ENCODE measurements at regions not wholly inside any gene's neighbourhood (a gene's known extent, or its start where the extent isn't known, plus 50 kb on each side); places are given as distances from the start of the nearest gene placed in this dataset.

DNA sequence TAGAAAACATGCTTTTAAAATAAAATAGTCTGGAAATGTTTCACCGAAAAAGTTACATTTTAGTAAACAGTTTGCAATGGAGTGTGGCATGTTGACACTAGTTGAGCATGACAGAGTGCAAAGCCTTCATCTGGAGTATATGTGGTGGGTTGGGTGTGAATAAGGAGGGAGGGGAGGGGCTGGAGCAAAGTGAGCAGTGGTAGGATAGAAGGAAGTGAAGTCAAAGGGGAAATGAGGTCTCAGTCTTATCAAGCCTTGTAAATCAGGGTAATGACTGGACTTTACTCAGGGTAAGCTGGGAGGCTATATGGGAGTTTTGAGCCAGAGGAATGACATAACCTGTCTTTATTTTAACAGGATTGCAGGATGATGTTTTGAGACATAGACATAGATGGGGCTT is 222.8 kb downstream of the PCDH20 start:
- Histone ChIP-seq H3K79me1 (ENCODE audit: low read depth, low read length) (no peaks in the 10 kb centered on the region), H3K4me1 (replicated peaks in 1 of 4; ENCODE audit: control insufficient read depth in 3 of 4, insufficient read depth in 4 of 4, low read length in 3 of 4) (no peaks in the 10 kb centered on the region), H2AFZ (ENCODE audit: low read length) (no peak overlapping the region), H4K91ac (replicated peaks; ENCODE audit: insufficient read length, low read length) (no peak overlapping the region), H2BK12ac (ENCODE audit: low read depth, low read length) (no peak overlapping the region), H3K27ac (ENCODE audit: low read depth, low read length) (no peak overlapping the region), H2AK5ac (ENCODE audit: low read depth, low read length) (no peak overlapping the region), H3K9me3 (ENCODE audit: insufficient read depth in 2 of 2, low read depth in 1 of 2, low read length in 1 of 2) (no peaks in the 10 kb centered on the region), H3K56ac (replicated peaks; ENCODE audit: insufficient read length, low read depth, low read length) (no peak overlapping the region), H4K20me1 (replicated peaks in 1 of 2; ENCODE audit: control insufficient read depth in 1 of 2, insufficient read depth in 2 of 2, low read length in 2 of 2) (no peaks in the 10 kb centered on the region), H3K4me2 (ENCODE audit: insufficient read depth in 1 of 2, low read depth in 2 of 2, low read length in 2 of 2) (no peak overlapping the region), H2BK5ac (ENCODE audit: low read depth, low read length) (no peak overlapping the region), H4K8ac (ENCODE audit: extremely low read depth, insufficient read depth, low read length) (no peak overlapping the region), H3K27me3 (replicated peaks in 1 of 4; ENCODE audit: control insufficient read depth in 3 of 4, extremely low read depth in 1 of 4, insufficient read depth in 3 of 4, low read length in 3 of 4) (peaks cover 0 to 1% (median 0%) of the 10 kb centered on the region in 4 experiments; a peak in 1 of 7 replicates), H3K79me2 (ENCODE audit: control insufficient read depth in 1 of 2, insufficient read depth in 2 of 2, low read length in 2 of 2) (no peaks in the 10 kb centered on the region), H3K18ac (ENCODE audit: extremely low read depth, low read length) (no peak overlapping the region), H2BK120ac (replicated peaks; ENCODE audit: low read depth, low read length) (no peak overlapping the region), H4K5ac (ENCODE audit: insufficient read length, low read depth, low read length) (no peak overlapping the region), H3K36me3 (ENCODE audit: control insufficient read depth in 2 of 4, insufficient read depth in 4 of 4, low read length in 3 of 4) (no peaks in the 10 kb centered on the region), H3K9ac (replicated peaks in 1 of 4; ENCODE audit: extremely low read depth in 1 of 4, low read depth in 3 of 4, low read length in 3 of 4) (no peak overlapping the region), H3K14ac (ENCODE audit: insufficient read length) (no peak overlapping the region), H3K23me2 (ENCODE audit: low read depth, low read length) (no peaks in the 10 kb centered on the region), H2BK15ac (ENCODE audit: low read length) (no peak overlapping the region), H2BK20ac (ENCODE audit: low read length) (no peak overlapping the region), H3K4ac (replicated peaks; ENCODE audit: insufficient read length, low read depth, low read length) (no peak overlapping the region), H3K23ac (ENCODE audit: insufficient read length) (no peak overlapping the region), H3K4me3 (ENCODE audit: extremely low read depth in 1 of 4, insufficient read depth in 2 of 4, low read depth in 3 of 4, low read length in 4 of 4) (no peak overlapping the region)
- DNase-seq (ENCODE audit: low read depth in 1 of 2, low spot score in 2 of 2): no peak
- ChIA-PET POLR2A (ENCODE audit: partially characterized antibody) (no interaction called here), CTCF (ENCODE audit: partially characterized antibody) (no interaction called here)
- TF ChIP-seq RFX5 (IDR thresholded peaks at IDR 0.05; ENCODE audit: borderline replicate concordance, low read depth, low read length) (no peak), SIRT6 (IDR thresholded peaks at IDR 0.05; ENCODE audit: low read length) (no peak), SAP30 (IDR thresholded peaks at IDR 0.05; ENCODE audit: insufficient read depth, insufficient replicate concordance, low read length) (no peak), JUND (IDR thresholded peaks at IDR 0.05; ENCODE audit: low read length) (no peak), CHD2 (IDR thresholded peaks at IDR 0.05; ENCODE audit: low read length) (no peak), CHD1 (IDR thresholded peaks at IDR 0.05; ENCODE audit: low read depth, low read length) (no peak), BACH1 (IDR thresholded peaks at IDR 0.05; ENCODE audit: low read length) (no peak), POLR2AphosphoS5 (IDR thresholded peaks at IDR 0.05; ENCODE audit: low read depth, low read length) (no peak), BCL11A (IDR thresholded peaks at IDR 0.05; ENCODE audit: low read depth in 2 of 2, low read length in 2 of 2) (no peak), SP2 (IDR thresholded peaks at IDR 0.05; ENCODE audit: low read length) (no peak), NANOG (IDR thresholded peaks at IDR 0.05; ENCODE audit: insufficient read depth, low read depth, low read length, poor library complexity, severe bottlenecking) (no peak), CTBP2 (IDR thresholded peaks at IDR 0.05; ENCODE audit: borderline replicate concordance, insufficient read depth, insufficient read length, low read length) (no peak)
- TF ChIP-seq, protein P1, sequence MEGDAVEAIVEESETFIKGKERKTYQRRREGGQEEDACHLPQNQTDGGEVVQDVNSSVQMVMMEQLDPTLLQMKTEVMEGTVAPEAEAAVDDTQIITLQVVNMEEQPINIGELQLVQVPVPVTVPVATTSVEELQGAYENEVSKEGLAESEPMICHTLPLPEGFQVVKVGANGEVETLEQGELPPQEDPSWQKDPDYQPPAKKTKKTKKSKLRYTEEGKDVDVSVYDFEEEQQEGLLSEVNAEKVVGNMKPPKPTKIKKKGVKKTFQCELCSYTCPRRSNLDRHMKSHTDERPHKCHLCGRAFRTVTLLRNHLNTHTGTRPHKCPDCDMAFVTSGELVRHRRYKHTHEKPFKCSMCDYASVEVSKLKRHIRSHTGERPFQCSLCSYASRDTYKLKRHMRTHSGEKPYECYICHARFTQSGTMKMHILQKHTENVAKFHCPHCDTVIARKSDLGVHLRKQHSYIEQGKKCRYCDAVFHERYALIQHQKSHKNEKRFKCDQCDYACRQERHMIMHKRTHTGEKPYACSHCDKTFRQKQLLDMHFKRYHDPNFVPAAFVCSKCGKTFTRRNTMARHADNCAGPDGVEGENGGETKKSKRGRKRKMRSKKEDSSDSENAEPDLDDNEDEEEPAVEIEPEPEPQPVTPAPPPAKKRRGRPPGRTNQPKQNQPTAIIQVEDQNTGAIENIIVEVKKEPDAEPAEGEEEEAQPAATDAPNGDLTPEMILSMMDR (IDR thresholded peaks at IDR 0.05; ENCODE audit: control extremely low read depth in 1 of 3, insufficient read depth in 1 of 3, low read depth in 1 of 3, low read length in 3 of 3): no peak
- WGBS, 2 experiments (ENCODE audit: extremely low coverage in 1 of 2, insufficient coverage in 1 of 2, insufficient read length in 1 of 2, insufficient replicate concordance in 2 of 2, low coverage in 1 of 2, low lambda C conversion rate in 2 of 2, missing lambda C conversion rate in 1 of 2): 81% methylated on average over 1 of the region's 1 CpG; no CpG with 5 or more reads in 1 of the 2 experiments
- FAIRE-seq: no peak
